Lung (tissue), 11 donors: ENCODE measurements at regions not wholly inside any gene's neighbourhood (a gene's known extent, or its start where the extent isn't known, plus 50 kb on each side); places are given as distances from the start of the nearest gene placed in this dataset.

ENCODE experiments used
- ATAC-seq: fragments of 200-7000 bp; cut with Tn5 transposase; one replicate; pipeline ENCODE4 v1.9.1; 2020; ENCODE audit warnings: moderate number of reproducible peaks; ENCODE audit not compliant: insufficient read depth, low FRiP score
- DNase-seq, 3 donors: peaks; one replicate each; pipeline ENCODE4 v3.0.0-alpha.2; 2013 to 2017
- H3K27ac ChIP-seq, 2 donors: one replicate each; pipeline ENCODE4 v1.5.1; 2013; ENCODE audit warnings: mild to moderate bottlenecking in 2 of 2, moderate library complexity in 2 of 2, control low read depth in 1 of 2, inconsistent platforms in 1 of 2, low read depth in 1 of 2, low read length in 1 of 2
- H3K27me3 ChIP-seq, 3 donors: one replicate each; pipeline ENCODE4 v1.5.1; 2013; ENCODE audit warnings: low read length in 2 of 3; ENCODE audit not compliant: control insufficient read depth in 3 of 3, insufficient read depth in 3 of 3
- H3K36me3 ChIP-seq, 4 donors: one replicate each; pipeline ENCODE4 v1.5.1; 2013; ENCODE audit warnings: low read length in 4 of 4, mild to moderate bottlenecking in 1 of 4, moderate library complexity in 1 of 4; ENCODE audit not compliant: control insufficient read depth in 4 of 4, insufficient read depth in 4 of 4
- H3K4me1 ChIP-seq, 5 donors: one replicate each; pipeline ENCODE4 v1.5.1; 2013; ENCODE audit warnings: low read length in 5 of 5, mild to moderate bottlenecking in 2 of 5, moderate library complexity in 1 of 5; ENCODE audit not compliant: control insufficient read depth in 5 of 5, insufficient read depth in 5 of 5
- H3K4me3 ChIP-seq: one replicate; pipeline ENCODE4 v1.5.1; 2013; ENCODE audit warnings: mild to moderate bottlenecking, control low read depth, moderate library complexity
- H3K9ac ChIP-seq, 2 donors: one replicate each; pipeline ENCODE4 v1.5.1; 2013; ENCODE audit warnings: low read length in 2 of 2, control low read depth in 1 of 2; ENCODE audit not compliant: insufficient read depth in 1 of 2
- H3K9me3 ChIP-seq, 4 donors: one replicate each; pipeline ENCODE4 v1.5.1; 2013; ENCODE audit warnings: low read length in 3 of 4, mild to moderate bottlenecking in 1 of 4, moderate library complexity in 1 of 4; ENCODE audit not compliant: control insufficient read depth in 4 of 4, insufficient read depth in 3 of 4
- WGBS, 2 donors: extraction: QIAGEN DNeasy Blood & Tissue Kit; methylation state at CpG; one replicate each; pipeline ENCODE4 v1.1.7; 2013; 5-methylcytosine and 5-hydroxymethylcytosine counted together
- TF ChIP-seq, protein P1 (sequence below): IDR thresholded peaks from 2 replicates; pipeline ENCODE4 v1.5.1; 2012; ENCODE audit warnings: mild to moderate bottlenecking; ENCODE audit errors: control extremely low read depth, extremely low read depth
- donor health status: control.
- donor health status: control.
- donor health status: Bipolar disorder and iron deficiency.
- donor health status: healthy.
- donor health status: DM: yes; HTN: yes; CAD: no.

DNA sequence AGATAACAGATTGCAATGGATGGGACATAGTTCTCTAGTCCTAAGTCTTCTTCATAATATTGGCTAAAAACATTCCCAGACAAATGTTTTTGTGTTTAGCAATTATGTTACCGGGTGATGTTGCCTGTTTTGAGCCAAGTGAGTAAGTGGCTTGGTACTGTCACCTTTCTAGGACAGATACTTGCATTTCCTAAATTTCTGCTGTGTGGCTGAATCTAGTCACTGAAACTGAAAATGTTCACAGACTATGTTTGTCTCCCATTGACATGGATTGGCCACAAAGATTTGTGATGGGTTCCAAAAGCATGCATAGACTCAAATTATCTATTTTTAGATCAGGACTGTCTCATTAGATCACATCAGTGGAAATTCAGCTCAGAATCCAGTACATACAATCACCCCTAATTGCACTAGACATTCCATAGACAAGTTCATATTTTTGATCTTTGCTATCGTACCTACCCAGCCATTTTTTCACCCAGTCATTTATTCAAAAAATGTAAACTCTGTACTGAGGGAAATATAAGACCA is 1222.1 kb upstream of the AUTS2 start:
- Histone ChIP-seq H3K4me3 (no peak overlapping the region), H3K9ac (no peak overlapping the region), H3K27ac (no peak overlapping the region), H3K4me1 (no peaks in the 10 kb centered on the region), H3K36me3 (no peaks in the 10 kb centered on the region), H3K9me3 (no peaks in the 10 kb centered on the region), H3K27me3 (no peaks in the 10 kb centered on the region)
- WGBS, 2 donors, result 77 to 83% methylated on average over 2 of the region's 2 CpGs
- DNase-seq, result no peak
- TF ChIP-seq, protein P1, sequence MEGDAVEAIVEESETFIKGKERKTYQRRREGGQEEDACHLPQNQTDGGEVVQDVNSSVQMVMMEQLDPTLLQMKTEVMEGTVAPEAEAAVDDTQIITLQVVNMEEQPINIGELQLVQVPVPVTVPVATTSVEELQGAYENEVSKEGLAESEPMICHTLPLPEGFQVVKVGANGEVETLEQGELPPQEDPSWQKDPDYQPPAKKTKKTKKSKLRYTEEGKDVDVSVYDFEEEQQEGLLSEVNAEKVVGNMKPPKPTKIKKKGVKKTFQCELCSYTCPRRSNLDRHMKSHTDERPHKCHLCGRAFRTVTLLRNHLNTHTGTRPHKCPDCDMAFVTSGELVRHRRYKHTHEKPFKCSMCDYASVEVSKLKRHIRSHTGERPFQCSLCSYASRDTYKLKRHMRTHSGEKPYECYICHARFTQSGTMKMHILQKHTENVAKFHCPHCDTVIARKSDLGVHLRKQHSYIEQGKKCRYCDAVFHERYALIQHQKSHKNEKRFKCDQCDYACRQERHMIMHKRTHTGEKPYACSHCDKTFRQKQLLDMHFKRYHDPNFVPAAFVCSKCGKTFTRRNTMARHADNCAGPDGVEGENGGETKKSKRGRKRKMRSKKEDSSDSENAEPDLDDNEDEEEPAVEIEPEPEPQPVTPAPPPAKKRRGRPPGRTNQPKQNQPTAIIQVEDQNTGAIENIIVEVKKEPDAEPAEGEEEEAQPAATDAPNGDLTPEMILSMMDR, result no peak
- no peak for ATAC-seq

DNA sequence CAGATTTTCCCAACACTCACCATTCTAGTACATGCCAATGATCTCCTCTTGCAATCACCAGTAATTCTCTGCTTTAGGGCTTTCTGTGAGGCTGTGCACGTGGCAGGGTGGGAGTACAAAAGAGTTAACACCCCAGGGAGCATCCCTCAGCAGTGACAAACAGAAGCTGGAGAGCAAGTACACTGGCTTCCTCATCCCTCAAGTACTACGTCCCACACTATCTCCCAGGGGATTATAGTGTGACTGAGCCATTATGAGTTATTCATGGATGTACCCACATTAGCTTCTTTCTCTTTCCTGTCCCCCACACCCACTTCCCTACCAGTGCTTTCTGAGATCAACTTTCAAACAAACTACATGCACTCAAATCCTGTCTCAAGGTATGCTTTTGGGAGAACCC is 1216.5 kb upstream of the AUTS2 start:
- ATAC-seq (no peak), DNase-seq (no peak)
- Histone ChIP-seq H3K27ac (no peak overlapping the region), H3K9me3 (peaks cover 0 to 11% (median 2%) of the 10 kb centered on the region in 4 donors), H3K9ac (no peak overlapping the region), H3K4me3 (no peak overlapping the region), H3K4me1 (no peaks in the 10 kb centered on the region), H3K36me3 (no peaks in the 10 kb centered on the region), H3K27me3 (no peaks in the 10 kb centered on the region)
- 38 to 43% methylated on average over 2 of the region's 2 CpGs for WGBS, 2 donors
- TF ChIP-seq, protein P1, result no peak

DNA sequence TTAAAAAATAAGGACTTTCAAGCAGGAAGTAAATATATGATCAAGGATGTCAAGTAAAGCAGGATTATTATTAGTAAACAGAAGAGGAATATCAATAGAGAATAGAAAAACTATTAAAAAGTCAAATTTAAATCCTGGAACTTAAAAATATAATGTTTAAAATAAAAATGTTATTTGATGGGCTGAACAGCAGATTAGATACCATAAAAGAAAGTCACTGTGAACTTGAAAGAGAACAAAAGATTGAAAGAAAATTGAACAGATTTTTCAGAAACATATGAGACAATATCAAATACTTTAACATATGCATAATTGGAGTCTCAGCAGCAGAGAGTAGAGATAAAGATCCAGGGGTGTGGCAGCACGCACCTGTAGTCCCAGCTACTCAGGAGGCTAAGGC is 1213.7 kb upstream of the AUTS2 start:
- H3K9ac ChIP-seq, result no peak overlapping the region
- DNase-seq (no peak), ATAC-seq (no peak)
- H3K9me3 ChIP-seq, result peaks cover 0 to 11% (median 2%) of the 10 kb centered on the region in 4 donors
- no peaks in the 10 kb centered on the region for H3K27me3 ChIP-seq
- no peak overlapping the region for H3K4me3 ChIP-seq
- TF ChIP-seq, protein P1, result no peak
- WGBS, 2 donors, result 76 to 93% methylated on average over 1 of the region's 1 CpG
- no peak overlapping the region for H3K27ac ChIP-seq
- H3K4me1 ChIP-seq, result no peaks in the 10 kb centered on the region
- H3K36me3 ChIP-seq, result no peaks in the 10 kb centered on the region

DNA sequence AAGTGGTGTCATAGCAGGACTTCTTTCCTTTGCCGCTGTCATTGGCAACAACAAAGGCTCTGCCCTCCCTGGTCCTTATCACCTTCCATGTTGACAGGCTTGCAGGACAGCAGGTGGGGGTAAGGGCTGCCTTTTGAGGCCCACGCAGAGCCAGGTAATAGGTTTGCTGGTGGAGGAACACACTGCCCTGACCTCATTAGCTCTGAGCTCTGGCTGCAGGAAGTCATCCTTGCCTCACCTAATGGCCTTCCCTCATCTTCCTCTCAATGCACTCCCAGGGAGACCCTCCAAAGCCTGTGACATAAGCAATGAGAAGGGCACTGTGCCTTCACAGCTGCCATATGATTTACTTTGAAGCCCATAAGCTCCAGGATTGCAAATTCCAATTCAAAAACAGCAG is 1205.2 kb upstream of the AUTS2 start:
- no peak for ATAC-seq
- H3K36me3 ChIP-seq, result no peaks in the 10 kb centered on the region
- WGBS, 2 donors, result 41 to 43% methylated on average over 2 of the region's 2 CpGs

More for the DNA sequence above, 1205.2 kb upstream of the AUTS2 start:
- DNase-seq, result no peak
- Histone ChIP-seq H3K27ac (no peak overlapping the region), H3K9ac (no peak overlapping the region), H3K4me3 (no peak overlapping the region), H3K9me3 (no peaks in the 10 kb centered on the region), H3K27me3 (no peaks in the 10 kb centered on the region), H3K4me1 (no peaks in the 10 kb centered on the region)
- TF ChIP-seq, protein P1, result no peak
